22Rv1 (cell line): ENCODE measurements at regions not wholly inside any gene's neighbourhood (a gene's known extent, or its start where the extent isn't known, plus 50 kb on each side); places are given as distances from the start of the nearest gene placed in this dataset.
"Not testable (repeated sequence)": the region's sequence is repeated elsewhere in the genome, so short reads cannot be mapped to it uniquely, and the experiment has no call there.

Experiments used
- H3K27ac ChIP-seq: fragments of 450-650 bp; 2 replicates; pipeline ENCODE4 v1.5.1; 2017
- ZFX ChIP-seq: fragments of 450-650 bp; IDR thresholded peaks from 2 replicates; pipeline ENCODE4 v1.6.1; 2017; ENCODE audit warnings: antibody characterized with exemption, borderline replicate concordance
- TF ChIP-seq, protein P1 (sequence below): fragments of 450-650 bp; IDR thresholded peaks from 2 replicates; pipeline ENCODE4 v1.5.1; 2017; ENCODE audit warnings: mild to moderate bottlenecking

DNA sequence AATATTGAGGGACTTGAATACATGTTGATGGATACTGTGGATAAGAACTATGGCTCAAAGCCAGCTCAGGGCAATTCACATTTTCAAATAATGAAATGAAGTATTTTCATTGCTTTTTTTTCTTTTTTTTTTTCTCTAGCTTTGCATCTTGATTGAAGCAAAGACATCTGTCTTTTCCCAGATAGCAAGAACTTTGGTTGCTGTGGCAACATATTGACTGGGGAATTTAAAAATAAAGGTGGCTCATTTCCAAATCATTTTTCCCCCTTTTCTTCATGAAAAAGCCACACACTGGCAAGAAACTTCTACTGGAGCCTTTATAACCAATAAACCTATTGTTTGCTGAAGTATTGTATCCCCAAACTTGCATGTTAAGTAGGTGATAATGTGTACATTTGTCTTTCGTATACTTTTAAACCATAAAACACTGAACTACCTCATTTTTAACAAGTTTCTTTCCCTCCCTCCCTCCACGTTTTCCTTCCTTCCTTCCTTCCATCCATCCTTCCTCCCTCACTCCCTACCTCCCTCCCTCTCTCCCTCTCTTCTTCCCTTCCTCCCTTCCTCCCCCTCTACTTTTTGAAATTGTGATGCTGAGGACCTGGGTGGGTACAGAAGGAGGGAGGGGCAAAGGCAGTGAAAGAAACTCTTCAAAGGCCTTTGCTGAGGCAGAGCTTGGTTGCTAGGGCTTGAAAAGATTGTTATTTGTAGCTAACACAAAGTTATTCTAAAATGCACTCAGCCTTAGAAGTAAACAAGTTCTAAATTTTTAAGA is 343.5 kb upstream of the SPRY2 start:
- TF ChIP-seq ZFX, result no peak
- TF ChIP-seq, protein P1, sequence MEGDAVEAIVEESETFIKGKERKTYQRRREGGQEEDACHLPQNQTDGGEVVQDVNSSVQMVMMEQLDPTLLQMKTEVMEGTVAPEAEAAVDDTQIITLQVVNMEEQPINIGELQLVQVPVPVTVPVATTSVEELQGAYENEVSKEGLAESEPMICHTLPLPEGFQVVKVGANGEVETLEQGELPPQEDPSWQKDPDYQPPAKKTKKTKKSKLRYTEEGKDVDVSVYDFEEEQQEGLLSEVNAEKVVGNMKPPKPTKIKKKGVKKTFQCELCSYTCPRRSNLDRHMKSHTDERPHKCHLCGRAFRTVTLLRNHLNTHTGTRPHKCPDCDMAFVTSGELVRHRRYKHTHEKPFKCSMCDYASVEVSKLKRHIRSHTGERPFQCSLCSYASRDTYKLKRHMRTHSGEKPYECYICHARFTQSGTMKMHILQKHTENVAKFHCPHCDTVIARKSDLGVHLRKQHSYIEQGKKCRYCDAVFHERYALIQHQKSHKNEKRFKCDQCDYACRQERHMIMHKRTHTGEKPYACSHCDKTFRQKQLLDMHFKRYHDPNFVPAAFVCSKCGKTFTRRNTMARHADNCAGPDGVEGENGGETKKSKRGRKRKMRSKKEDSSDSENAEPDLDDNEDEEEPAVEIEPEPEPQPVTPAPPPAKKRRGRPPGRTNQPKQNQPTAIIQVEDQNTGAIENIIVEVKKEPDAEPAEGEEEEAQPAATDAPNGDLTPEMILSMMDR, result no peak
- no peak overlapping the region for H3K27ac ChIP-seq

DNA sequence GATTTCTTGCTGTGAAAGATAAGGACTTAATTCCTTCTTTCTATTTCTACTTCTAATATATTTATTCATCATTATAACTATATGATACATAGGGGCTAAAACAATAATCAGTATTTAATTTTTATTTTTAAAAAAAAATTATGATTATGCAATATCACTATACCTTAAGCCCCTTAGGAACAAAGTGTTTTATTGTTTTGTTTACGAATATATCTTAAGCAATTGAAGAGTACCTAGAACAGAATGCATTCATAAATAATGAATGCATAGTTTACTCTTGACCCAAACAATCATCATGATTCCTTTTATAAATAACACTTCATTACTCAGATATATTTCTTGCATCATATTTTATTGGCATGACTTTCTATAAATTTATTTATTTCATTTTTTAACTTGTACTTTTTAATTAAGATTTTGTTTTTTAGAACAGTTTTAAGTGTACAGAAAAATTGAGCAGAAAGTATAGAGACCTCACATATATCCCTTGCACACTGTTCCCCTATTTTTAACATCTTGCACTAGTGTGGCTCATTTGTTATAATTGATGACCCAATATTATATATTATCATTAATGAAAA is 339.9 kb upstream of the SPRY2 start:
- TF ChIP-seq, protein P1, result no peak
- TF ChIP-seq ZFX, result no peak
- no peak overlapping the region for H3K27ac ChIP-seq

DNA sequence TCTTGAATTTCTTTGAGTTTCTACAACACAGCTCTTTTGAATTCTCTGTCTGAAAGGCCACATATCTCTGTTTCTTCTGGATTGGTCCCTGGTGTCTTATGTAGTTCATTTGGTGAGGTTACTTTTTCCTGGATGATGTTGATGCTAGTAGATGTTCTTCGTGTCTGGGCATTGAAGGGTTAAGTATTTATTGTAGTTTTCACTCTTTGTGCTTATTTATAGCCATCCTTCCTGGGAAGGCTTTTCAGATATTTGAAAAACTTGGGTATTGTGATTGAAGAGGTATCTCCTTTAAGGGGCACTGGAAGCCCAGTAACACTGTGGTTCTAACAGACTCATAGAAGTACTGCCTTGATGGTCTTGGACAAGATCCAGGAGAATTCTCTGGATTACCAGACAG is 338.5 kb upstream of the SPRY2 start:
- no peak overlapping the region for H3K27ac ChIP-seq
- TF ChIP-seq, protein P1, result no peak
- TF ChIP-seq ZFX, result no peak

DNA sequence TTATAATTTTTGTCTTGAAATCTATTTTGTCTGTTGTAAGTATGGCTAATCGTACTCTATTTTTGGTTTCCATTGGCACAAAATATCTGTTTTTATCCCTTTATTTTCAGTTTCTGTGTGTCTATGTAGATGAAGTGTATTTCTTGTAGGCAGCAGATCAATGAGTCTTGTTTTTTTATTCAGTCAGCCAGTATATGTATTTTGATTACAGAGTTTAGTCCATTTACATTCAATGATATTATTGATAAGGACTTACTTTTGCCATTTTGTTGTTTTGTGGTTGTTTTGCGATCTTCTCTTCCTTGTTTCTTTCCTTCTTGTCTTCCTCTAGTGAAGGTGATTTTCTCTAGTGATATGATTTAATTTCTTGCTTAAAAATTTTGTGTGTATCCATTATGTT is 336.3 kb upstream of the SPRY2 start:
- TF ChIP-seq ZFX, result no peak
- TF ChIP-seq, protein P1, result no peak
- no peak overlapping the region for H3K27ac ChIP-seq

DNA sequence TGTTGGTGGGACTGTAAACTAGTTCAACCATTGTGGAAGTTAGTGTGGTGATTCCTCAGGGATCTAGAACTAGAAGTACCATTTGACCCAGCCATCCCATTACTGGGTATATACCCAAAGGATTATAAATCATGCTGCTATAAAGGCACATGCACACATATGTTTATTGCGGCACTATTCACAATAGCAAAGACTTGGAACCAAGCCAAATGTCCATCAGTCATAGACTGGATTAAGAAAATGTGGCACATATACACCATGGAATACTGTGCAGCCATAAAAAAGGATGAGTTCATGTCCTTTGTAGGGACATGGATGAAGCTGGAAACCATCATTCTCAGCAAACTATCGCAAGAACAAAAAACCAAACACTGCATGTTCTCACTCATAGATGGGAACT is 334.5 kb upstream of the SPRY2 start:
- not testable (repeated sequence) for H3K27ac ChIP-seq

DNA sequence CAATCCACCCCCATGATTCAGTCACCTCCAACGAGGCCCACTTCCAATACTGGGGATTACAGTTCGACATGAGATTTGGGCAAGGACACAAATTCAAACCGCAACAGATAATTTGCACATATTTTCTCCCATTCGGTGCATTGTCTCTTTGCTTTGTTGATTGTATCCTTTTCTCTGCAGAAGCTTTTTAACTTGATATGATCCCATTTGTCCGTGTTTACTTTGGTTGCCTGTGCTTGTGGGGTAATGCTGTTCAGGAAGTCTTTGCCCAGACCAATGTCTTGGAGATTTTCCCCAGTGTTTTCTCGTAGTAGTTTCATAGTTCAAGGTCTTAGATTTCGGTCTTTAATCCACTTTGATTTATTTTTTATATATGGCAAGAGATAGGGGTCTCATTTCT is 330.8 kb upstream of the SPRY2 start:
- no peak for TF ChIP-seq ZFX
- TF ChIP-seq, protein P1, result no peak
- H3K27ac ChIP-seq, result no peak overlapping the region

DNA sequence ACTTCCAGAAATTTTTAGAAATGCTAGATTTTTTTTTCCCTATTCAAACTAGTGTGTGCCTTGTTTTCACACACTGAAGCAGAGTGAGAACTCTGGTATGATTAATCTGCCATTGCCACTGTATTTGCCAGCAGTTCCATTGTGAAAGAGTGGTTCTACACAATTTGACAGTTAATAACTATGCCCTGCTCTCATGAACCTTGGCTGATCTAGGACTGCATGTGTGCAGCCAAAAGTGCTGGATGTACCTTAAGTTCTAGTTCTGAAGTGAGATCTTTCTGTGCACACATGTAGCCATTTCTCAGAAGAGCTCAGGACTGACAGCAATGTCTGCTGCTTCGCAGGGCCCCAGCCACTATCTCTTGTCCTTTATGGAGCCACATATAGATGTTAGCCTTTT is 328.2 kb upstream of the SPRY2 start:
- no peak overlapping the region for H3K27ac ChIP-seq
- TF ChIP-seq, protein P1, result no peak
- TF ChIP-seq ZFX, result no peak
